ENCODE measurements at regions not wholly inside any gene's neighbourhood (a gene's known extent, or its start where the extent isn't known, plus 50 kb on each side); places are given as distances from the start of the nearest gene placed in this dataset.

GRCh38 chr2:139704606-139705005 is 924.4 kb upstream of the NXPH2 start:
- H3K9ac ChIP-seq (ENCODE audit: low read depth, low read length, poor library complexity, severe bottlenecking), result no peak overlapping the region
- H3K4me1 ChIP-seq (ENCODE audit: insufficient read depth, low read length, poor library complexity, severe bottlenecking), result no peaks in the 10 kb centered on the region
- H3F3A ChIP-seq (ENCODE audit: low read depth), result no peaks in the 10 kb centered on the region
- H3K9me2 ChIP-seq (replicated peaks; ENCODE audit: low read depth, low read length), result no peaks in the 10 kb centered on the region
- H4K20me1 ChIP-seq (ENCODE audit: insufficient read depth, low read length, poor library complexity, severe bottlenecking), result no peaks in the 10 kb centered on the region
- TF ChIP-seq CTCF (conservative IDR thresholded peaks at IDR 0.05; ENCODE audit: low read length) (no peak), EZH2phosphoT487 (IDR thresholded peaks at IDR 0.05; ENCODE audit: borderline replicate concordance) (no peak)
- H2AFZ ChIP-seq (ENCODE audit: low read length), result no peak overlapping the region
- H3K36me3 ChIP-seq (ENCODE audit: insufficient read depth, low read length), result no peaks in the 10 kb centered on the region
- H3K4me3 ChIP-seq (ENCODE audit: low read length, poor library complexity, severe bottlenecking), result no peak overlapping the region
- no peaks in the 10 kb centered on the region for H3K27me3 ChIP-seq (ENCODE audit: insufficient read depth, low read length, poor library complexity, severe bottlenecking)
- no peaks in the 10 kb centered on the region for H3K79me2 ChIP-seq (ENCODE audit: insufficient read depth, low read length)
- no peaks in the 10 kb centered on the region for H3K9me3 ChIP-seq (ENCODE audit: insufficient read depth, low read depth, low read length)
- no peak overlapping the region for H3K4me2 ChIP-seq (ENCODE audit: low read depth, low read length, poor library complexity, severe bottlenecking)

- Histone ChIP-seq H3K27me3 (ENCODE audit: insufficient read depth, low read length, poor library complexity, severe bottlenecking) (no peaks in the 10 kb centered on the region), H4K20me1 (ENCODE audit: insufficient read depth, low read length, poor library complexity, severe bottlenecking) (no peaks in the 10 kb centered on the region), H3F3A (ENCODE audit: low read depth) (no peaks in the 10 kb centered on the region), H2AFZ (ENCODE audit: low read length) (no peak overlapping the region), H3K4me3 (ENCODE audit: low read length, poor library complexity, severe bottlenecking) (no peak overlapping the region), H3K79me2 (ENCODE audit: insufficient read depth, low read length) (no peaks in the 10 kb centered on the region), H3K36me3 (ENCODE audit: insufficient read depth, low read length) (no peaks in the 10 kb centered on the region), H3K4me1 (ENCODE audit: insufficient read depth, low read length, poor library complexity, severe bottlenecking) (no peaks in the 10 kb centered on the region), H3K4me2 (ENCODE audit: low read depth, low read length, poor library complexity, severe bottlenecking) (no peak overlapping the region), H3K9me2 (replicated peaks; ENCODE audit: low read depth, low read length) (no peaks in the 10 kb centered on the region), H3K9me3 (ENCODE audit: insufficient read depth, low read depth, low read length) (no peaks in the 10 kb centered on the region), H3K9ac (ENCODE audit: low read depth, low read length, poor library complexity, severe bottlenecking) (no peak overlapping the region)
- no peak for TF ChIP-seq CTCF (conservative IDR thresholded peaks at IDR 0.05; ENCODE audit: low read length)
- TF ChIP-seq EZH2phosphoT487 (IDR thresholded peaks at IDR 0.05; ENCODE audit: borderline replicate concordance), result no peak
Observed at GRCh38 chr2:139694327-139694726, 914.1 kb upstream of the NXPH2 start.

GRCh38 chr2:139686205-139686604 is 906.0 kb upstream of the NXPH2 start:
- H3K4me3 ChIP-seq (ENCODE audit: low read length, poor library complexity, severe bottlenecking), result no peak overlapping the region
- no peak overlapping the region for H3K9ac ChIP-seq (ENCODE audit: low read depth, low read length, poor library complexity, severe bottlenecking)
- no peaks in the 10 kb centered on the region for H3K9me2 ChIP-seq (replicated peaks; ENCODE audit: low read depth, low read length)
- H3F3A ChIP-seq (ENCODE audit: low read depth), result no peaks in the 10 kb centered on the region
- H3K4me1 ChIP-seq (ENCODE audit: insufficient read depth, low read length, poor library complexity, severe bottlenecking), result no peaks in the 10 kb centered on the region
- H3K4me2 ChIP-seq (ENCODE audit: low read depth, low read length, poor library complexity, severe bottlenecking), result no peak overlapping the region
- no peaks in the 10 kb centered on the region for H4K20me1 ChIP-seq (ENCODE audit: insufficient read depth, low read length, poor library complexity, severe bottlenecking)
- H3K36me3 ChIP-seq (ENCODE audit: insufficient read depth, low read length), result no peaks in the 10 kb centered on the region
- no peaks in the 10 kb centered on the region for H3K27me3 ChIP-seq (ENCODE audit: insufficient read depth, low read length, poor library complexity, severe bottlenecking)
- H3K79me2 ChIP-seq (ENCODE audit: insufficient read depth, low read length), result no peaks in the 10 kb centered on the region
- H2AFZ ChIP-seq (ENCODE audit: low read length), result no peak overlapping the region
- no peaks in the 10 kb centered on the region for H3K9me3 ChIP-seq (ENCODE audit: insufficient read depth, low read depth, low read length)
- TF ChIP-seq EZH2phosphoT487 (IDR thresholded peaks at IDR 0.05; ENCODE audit: borderline replicate concordance) (no peak), CTCF (conservative IDR thresholded peaks at IDR 0.05; ENCODE audit: low read length) (no peak)
